ENCODE measurements at regions not wholly inside any gene's neighbourhood (a gene's known extent, or its start where the extent isn't known, plus 50 kb on each side); places are given as distances from the start of the nearest gene placed in this dataset.

DNA sequence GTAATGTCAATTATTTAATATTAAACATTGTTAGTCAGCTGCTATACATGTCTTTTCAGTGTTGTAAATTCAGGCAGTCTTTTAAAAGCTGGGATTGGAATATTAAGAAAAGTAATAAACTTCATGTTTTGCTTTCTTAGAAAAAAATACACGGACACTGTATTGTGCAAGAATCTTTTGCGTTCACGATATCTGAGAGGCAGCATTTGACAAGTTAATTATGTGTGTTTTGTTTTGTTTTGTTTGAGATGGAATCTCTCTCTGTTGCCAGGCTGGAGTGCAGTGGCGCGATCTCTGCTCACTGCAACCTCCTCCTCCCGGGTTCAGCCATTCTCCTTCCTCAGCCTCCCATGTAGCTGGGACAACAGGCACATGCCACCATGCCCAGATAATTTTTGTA, 1661.3 kb downstream of the HACE1 start:
- no peak overlapping the region for H3K4ac ChIP-seq (replicated peaks; ENCODE audit: insufficient read length, low read depth, low read length)
- no peaks in the 10 kb centered on the region for H4K20me1 ChIP-seq (replicated peaks in 1 of 2; ENCODE audit: control insufficient read depth in 1 of 2, insufficient read depth in 2 of 2, low read length in 2 of 2)
- H3K4me2 ChIP-seq (ENCODE audit: insufficient read depth in 1 of 2, low read depth in 2 of 2, low read length in 2 of 2): no peak overlapping the region
- no peak overlapping the region for H3K56ac ChIP-seq (replicated peaks; ENCODE audit: insufficient read length, low read depth, low read length)
- CTCF ChIA-PET (ENCODE audit: partially characterized antibody): no interaction called here
- no peaks in the 10 kb centered on the region for H3K79me2 ChIP-seq (ENCODE audit: control insufficient read depth in 1 of 2, insufficient read depth in 2 of 2, low read length in 2 of 2)
- no peak overlapping the region for H2BK120ac ChIP-seq (replicated peaks; ENCODE audit: low read depth, low read length)
- H3K9me3 ChIP-seq (ENCODE audit: insufficient read depth in 2 of 2, low read depth in 1 of 2, low read length in 1 of 2): no peaks in the 10 kb centered on the region
- WGBS, 2 experiments (ENCODE audit: extremely low coverage in 1 of 2, insufficient coverage in 1 of 2, insufficient read length in 1 of 2, insufficient replicate concordance in 2 of 2, low coverage in 1 of 2, low lambda C conversion rate in 2 of 2, missing lambda C conversion rate in 1 of 2): 88% methylated on average over 6 of the region's 6 CpGs; no CpG with 5 or more reads in 1 of the 2 experiments
- no peak overlapping the region for H3K23ac ChIP-seq (ENCODE audit: insufficient read length)
- no peak overlapping the region for H2AK5ac ChIP-seq (ENCODE audit: low read depth, low read length)
- H3K14ac ChIP-seq (ENCODE audit: insufficient read length): no peak overlapping the region
- no peak overlapping the region for H4K8ac ChIP-seq (ENCODE audit: extremely low read depth, insufficient read depth, low read length)
- H2BK20ac ChIP-seq (ENCODE audit: low read length): no peak overlapping the region
- no peaks in the 10 kb centered on the region for H3K23me2 ChIP-seq (ENCODE audit: low read depth, low read length)
- no peaks in the 10 kb centered on the region for H3K27me3 ChIP-seq (replicated peaks in 1 of 4; ENCODE audit: control insufficient read depth in 3 of 4, extremely low read depth in 1 of 4, insufficient read depth in 3 of 4, low read length in 3 of 4)
- H2BK12ac ChIP-seq (ENCODE audit: low read depth, low read length): no peak overlapping the region
- no peaks in the 10 kb centered on the region for H3K4me1 ChIP-seq (replicated peaks in 1 of 4; ENCODE audit: control insufficient read depth in 3 of 4, insufficient read depth in 4 of 4, low read length in 3 of 4)
- no peak overlapping the region for H2AFZ ChIP-seq (ENCODE audit: low read length)
- H3K4me3 ChIP-seq (ENCODE audit: extremely low read depth in 1 of 4, insufficient read depth in 2 of 4, low read depth in 3 of 4, low read length in 4 of 4): no peak overlapping the region
- peaks cover 0 to 2% (median 0%) of the 10 kb centered on the region in 4 experiments; a peak in 1 of 8 replicates for H3K36me3 ChIP-seq (ENCODE audit: control insufficient read depth in 2 of 4, insufficient read depth in 4 of 4, low read length in 3 of 4)
- H2BK15ac ChIP-seq (ENCODE audit: low read length): no peak overlapping the region
- TF ChIP-seq POLR2A (IDR thresholded peaks at IDR 0.05; ENCODE audit: control extremely low read depth in 1 of 2, low read depth in 2 of 2, low read length in 2 of 2): no peak
- TF ChIP-seq RFX5 (IDR thresholded peaks at IDR 0.05; ENCODE audit: borderline replicate concordance, low read depth, low read length): no peak
- TF ChIP-seq FOSL1 (IDR thresholded peaks at IDR 0.05; ENCODE audit: insufficient read depth, low read depth, low read length): no peak
- TF ChIP-seq CBX5 (IDR thresholded peaks at IDR 0.05; ENCODE audit: low read depth, low read length): no peak
- TF ChIP-seq CBX8 (IDR thresholded peaks at IDR 0.05; ENCODE audit: borderline replicate concordance, low read depth, low read length): no peak
- no peak for TF ChIP-seq CTBP2 (IDR thresholded peaks at IDR 0.05; ENCODE audit: borderline replicate concordance, insufficient read depth, insufficient read length, low read length)
- H3K18ac ChIP-seq (ENCODE audit: extremely low read depth, low read length): no peak overlapping the region
- H3K79me1 ChIP-seq (ENCODE audit: low read depth, low read length): no peaks in the 10 kb centered on the region
- no peak overlapping the region for H3K9ac ChIP-seq (replicated peaks in 1 of 4; ENCODE audit: extremely low read depth in 1 of 4, low read depth in 3 of 4, low read length in 3 of 4)
- H3K27ac ChIP-seq (ENCODE audit: low read depth, low read length): no peak overlapping the region
- H2BK5ac ChIP-seq (ENCODE audit: low read depth, low read length): no peak overlapping the region
- DNase-seq (ENCODE audit: low read depth in 1 of 2, low spot score in 2 of 2): no peak
- FAIRE-seq: no peak
- H4K91ac ChIP-seq (replicated peaks; ENCODE audit: insufficient read length, low read length): no peak overlapping the region
- POLR2A ChIA-PET (ENCODE audit: partially characterized antibody): no interaction called here
- H4K5ac ChIP-seq (ENCODE audit: insufficient read length, low read depth, low read length): no peak overlapping the region

Data from H1 (cell line).